ENCODE measurements at regions not wholly inside any gene's neighbourhood (a gene's known extent, or its start where the extent isn't known, plus 50 kb on each side); places are given as distances from the start of the nearest gene placed in this dataset.

GRCh38 chr13:30053939-30054338, 203.5 kb upstream of the UBL3 start:
- no peak for DNase-seq (ENCODE audit: low read depth)
- H3K4me3 ChIP-seq (ENCODE audit: low read depth, low read length): no peak overlapping the region
- TF ChIP-seq CTCF (IDR thresholded peaks at IDR 0.05; ENCODE audit: low read depth, low read length, missing control alignments): no peak
- in situ Hi-C loops (cut with HindIII; ENCODE audit: low sequenced_read_pairs): no loop called here

GRCh38 chr13:30052120-30052519, 201.7 kb upstream of the UBL3 start:
- H3K4me3 ChIP-seq (ENCODE audit: low read depth, low read length): no peak overlapping the region
- DNase-seq (ENCODE audit: low read depth): no peak
- no peak for TF ChIP-seq CTCF (IDR thresholded peaks at IDR 0.05; ENCODE audit: low read depth, low read length, missing control alignments)
- in situ Hi-C loops (cut with HindIII; ENCODE audit: low sequenced_read_pairs): no loop called here

- no peak overlapping the region for H3K4me3 ChIP-seq (ENCODE audit: low read depth, low read length)
- in situ Hi-C loops (cut with HindIII; ENCODE audit: low sequenced_read_pairs): no loop called here
- no peak for DNase-seq (ENCODE audit: low read depth)
- no peak for TF ChIP-seq CTCF (IDR thresholded peaks at IDR 0.05; ENCODE audit: low read depth, low read length, missing control alignments)
Observed at GRCh38 chr13:30051531-30052060, 201.2 kb upstream of the UBL3 start.

- in situ Hi-C loops (cut with HindIII; ENCODE audit: low sequenced_read_pairs): no loop called here
- H3K4me3 ChIP-seq (ENCODE audit: low read depth, low read length): no peak overlapping the region
- no peak for TF ChIP-seq CTCF (IDR thresholded peaks at IDR 0.05; ENCODE audit: low read depth, low read length, missing control alignments)
- DNase-seq (ENCODE audit: low read depth): no peak
Observed at GRCh38 chr13:30049692-30050091, 199.3 kb upstream of the UBL3 start.

- TF ChIP-seq CTCF (IDR thresholded peaks at IDR 0.05; ENCODE audit: low read depth, low read length, missing control alignments): no peak
- H3K4me3 ChIP-seq (ENCODE audit: low read depth, low read length): no peak overlapping the region
- in situ Hi-C loops (cut with HindIII; ENCODE audit: low sequenced_read_pairs): no loop called here
- DNase-seq (ENCODE audit: low read depth): no peak
Observed at GRCh38 chr13:30047154-30047874, 196.9 kb upstream of the UBL3 start.

GRCh38 chr13:30045916-30046704, 195.7 kb upstream of the UBL3 start:
- in situ Hi-C loops (cut with HindIII; ENCODE audit: low sequenced_read_pairs): no loop called here

More at GRCh38 chr13:30045916-30046704, 195.7 kb upstream of the UBL3 start:
- DNase-seq (ENCODE audit: low read depth): no peak
- H3K4me3 ChIP-seq (ENCODE audit: low read depth, low read length): no peak overlapping the region
- no peak for TF ChIP-seq CTCF (IDR thresholded peaks at IDR 0.05; ENCODE audit: low read depth, low read length, missing control alignments)
